Activated T-helper 2 cell treated with anti-CD3 and anti-CD28 coated beads, Interferon-gamma antibody, Interleukin-2, Interleukin-4, amounts not matched to agents 10 μg/mL and 5 μg/mL and 100 μg/mL, durations not matched to agents 14 hours and 24 hours and 36 hours (primary cell): ENCODE measurements at regions not wholly inside any gene's neighbourhood (a gene's known extent, or its start where the extent isn't known, plus 50 kb on each side); places are given as distances from the start of the nearest gene placed in this dataset.
"Not testable (repeated sequence)": the region's sequence is repeated elsewhere in the genome, so short reads cannot be mapped to it uniquely, and the experiment has no call there.

ENCODE experiments used
- DNase-seq: peaks from one replicate; pipeline ENCODE4 v3.0.0; 2021; ENCODE audit warnings: low spot score
- H3K27ac Mint-ChIP-seq: one replicate; pipeline ENCODE4 v1.8.0; 2021; ENCODE audit warnings: mixed read lengths
- H3K27me3 Mint-ChIP-seq: one replicate; pipeline ENCODE4 v1.8.0; 2021; ENCODE audit warnings: low read depth, mixed read lengths
- H3K36me3 Mint-ChIP-seq: one replicate; pipeline ENCODE4 v1.8.0; 2021; ENCODE audit warnings: low read depth, mixed read lengths
- H3K4me1 Mint-ChIP-seq: one replicate; pipeline ENCODE4 v1.8.0; 2021; ENCODE audit warnings: low read depth, mixed read lengths
- H3K4me3 Mint-ChIP-seq: one replicate; pipeline ENCODE4 v1.8.0; 2021; ENCODE audit warnings: low read depth, mild to moderate bottlenecking, moderate library complexity, mixed read lengths
- H3K9me3 Mint-ChIP-seq: one replicate; pipeline ENCODE4 v1.8.0; 2021; ENCODE audit warnings: mixed read lengths
- intact Hi-C: fragments of 100-400 bp; cut with micrococcal nuclease; formaldehyde crosslinking; loops from one replicate; pipeline ENCODE4 v1.15.1; 2023

GRCh38 chr13:106095919-106096318 is 439.5 kb downstream of the EFNB2 start:
- H3K4me1 Mint-ChIP-seq: no peaks in the 10 kb centered on the region
- no peaks in the 10 kb centered on the region for H3K36me3 Mint-ChIP-seq
- H3K27ac Mint-ChIP-seq: no peak overlapping the region

GRCh38 chr13:106095406-106095805 is 440.1 kb downstream of the EFNB2 start:
- H3K4me1 Mint-ChIP-seq: no peaks in the 10 kb centered on the region

More at GRCh38 chr13:106095919-106096318, 439.5 kb downstream of the EFNB2 start:
- no peak overlapping the region for H3K4me3 Mint-ChIP-seq
- H3K9me3 Mint-ChIP-seq: no peaks in the 10 kb centered on the region
- intact Hi-C loops: no loop called here
- DNase-seq: no peak
- no peaks in the 10 kb centered on the region for H3K27me3 Mint-ChIP-seq

GRCh38 chr13:106090001-106090400 is 445.5 kb downstream of the EFNB2 start:
- no peaks in the 10 kb centered on the region for H3K4me1 Mint-ChIP-seq
- DNase-seq: no peak
- no peaks in the 10 kb centered on the region for H3K9me3 Mint-ChIP-seq
- H3K27ac Mint-ChIP-seq: no peak overlapping the region
- intact Hi-C loops: no loop called here
- H3K27me3 Mint-ChIP-seq: no peaks in the 10 kb centered on the region
- H3K36me3 Mint-ChIP-seq: no peaks in the 10 kb centered on the region
- H3K4me3 Mint-ChIP-seq: no peak overlapping the region

More at GRCh38 chr13:106095406-106095805, 440.1 kb downstream of the EFNB2 start:
- Mint-ChIP-seq H3K36me3 (no peaks in the 10 kb centered on the region), H3K27me3 (no peaks in the 10 kb centered on the region), H3K4me3 (no peak overlapping the region), H3K27ac (no peak overlapping the region), H3K9me3 (no peaks in the 10 kb centered on the region)
- DNase-seq: no peak
- intact Hi-C loops: no loop called here

GRCh38 chr13:106089261-106089980 is 446.0 kb downstream of the EFNB2 start:
- Mint-ChIP-seq H3K27ac (no peak overlapping the region), H3K4me1 (no peaks in the 10 kb centered on the region), H3K4me3 (no peak overlapping the region), H3K9me3 (no peaks in the 10 kb centered on the region), H3K36me3 (no peaks in the 10 kb centered on the region), H3K27me3 (no peaks in the 10 kb centered on the region)
- no peak for DNase-seq
- intact Hi-C loops: no loop called here

- intact Hi-C loops: no loop called here
- Mint-ChIP-seq H3K27ac (no peak overlapping the region), H3K36me3 (no peaks in the 10 kb centered on the region), H3K27me3 (no peaks in the 10 kb centered on the region), H3K9me3 (no peaks in the 10 kb centered on the region), H3K4me3 (no peak overlapping the region), H3K4me1 (no peaks in the 10 kb centered on the region)
- DNase-seq: no peak
Observed at GRCh38 chr13:106088085-106088484, 447.4 kb downstream of the EFNB2 start.

- Mint-ChIP-seq H3K9me3 (no peaks in the 10 kb centered on the region), H3K4me1 (no peaks in the 10 kb centered on the region), H3K27ac (no peak overlapping the region), H3K4me3 (no peak overlapping the region), H3K27me3 (no peaks in the 10 kb centered on the region), H3K36me3 (no peaks in the 10 kb centered on the region)
- intact Hi-C loops: no loop called here
- DNase-seq: no peak
Observed at GRCh38 chr13:106087201-106087600, 448.3 kb downstream of the EFNB2 start.

GRCh38 chr13:106083620-106084350 is 451.7 kb downstream of the EFNB2 start:
- DNase-seq: no peak
- Mint-ChIP-seq H3K27ac (no peak overlapping the region), H3K36me3 (no peaks in the 10 kb centered on the region), H3K9me3 (no peaks in the 10 kb centered on the region), H3K4me3 (no peak overlapping the region), H3K4me1 (no peaks in the 10 kb centered on the region), H3K27me3 (no peaks in the 10 kb centered on the region)
- intact Hi-C loops: loop anchor here (5.0 kb wide), 1 partner anchor 454 kb away; the partner anchor contains the start of gene EFNB2

- H3K9me3 Mint-ChIP-seq, H3K27ac Mint-ChIP-seq, H3K4me1 Mint-ChIP-seq, H3K27me3 Mint-ChIP-seq, H3K4me3 Mint-ChIP-seq, DNase-seq, H3K36me3 Mint-ChIP-seq: not testable (repeated sequence)
- intact Hi-C loops: loop anchor here (5.0 kb wide), 1 partner anchor 456 kb away; the partner anchor contains the start of gene EFNB2
Observed at GRCh38 chr13:106081221-106081620, 454.2 kb downstream of the EFNB2 start.

- no peaks in the 10 kb centered on the region for H3K4me1 Mint-ChIP-seq
- no peaks in the 10 kb centered on the region for H3K27me3 Mint-ChIP-seq
- no peak overlapping the region for H3K4me3 Mint-ChIP-seq
- H3K27ac Mint-ChIP-seq: no peak overlapping the region
- no peaks in the 10 kb centered on the region for H3K36me3 Mint-ChIP-seq
- H3K9me3 Mint-ChIP-seq: no peaks in the 10 kb centered on the region
- intact Hi-C loops: no loop called here
- DNase-seq: no peak
Observed at GRCh38 chr13:106078191-106078590, 457.3 kb downstream of the EFNB2 start.

- Mint-ChIP-seq H3K27ac (no peak overlapping the region), H3K4me1 (no peaks in the 10 kb centered on the region), H3K4me3 (no peak overlapping the region), H3K27me3 (no peaks in the 10 kb centered on the region), H3K9me3 (no peaks in the 10 kb centered on the region), H3K36me3 (no peaks in the 10 kb centered on the region)
- no peak for DNase-seq
- intact Hi-C loops: no loop called here
Observed at GRCh38 chr13:106077017-106077416, 458.4 kb downstream of the EFNB2 start.

- Mint-ChIP-seq H3K4me1 (no peaks in the 10 kb centered on the region), H3K27ac (no peak overlapping the region), H3K4me3 (no peak overlapping the region), H3K36me3 (no peaks in the 10 kb centered on the region), H3K9me3 (no peaks in the 10 kb centered on the region), H3K27me3 (no peaks in the 10 kb centered on the region)
- intact Hi-C loops: no loop called here
- DNase-seq: no peak
Observed at GRCh38 chr13:106072014-106072413, 463.4 kb downstream of the EFNB2 start.

- no peak for DNase-seq
- Mint-ChIP-seq H3K36me3 (no peaks in the 10 kb centered on the region), H3K27ac (no peak overlapping the region), H3K27me3 (no peaks in the 10 kb centered on the region), H3K9me3 (no peaks in the 10 kb centered on the region), H3K4me3 (no peak overlapping the region), H3K4me1 (no peaks in the 10 kb centered on the region)
- intact Hi-C loops: no loop called here
Observed at GRCh38 chr13:106063591-106064313, 471.7 kb downstream of the EFNB2 start.

GRCh38 chr13:106061781-106062180 is 473.7 kb downstream of the EFNB2 start:
- DNase-seq: no peak
- no peaks in the 10 kb centered on the region for H3K27me3 Mint-ChIP-seq
- H3K9me3 Mint-ChIP-seq: no peaks in the 10 kb centered on the region
- intact Hi-C loops: no loop called here
- H3K36me3 Mint-ChIP-seq: no peaks in the 10 kb centered on the region
- H3K4me1 Mint-ChIP-seq: no peaks in the 10 kb centered on the region
- no peak overlapping the region for H3K4me3 Mint-ChIP-seq
- no peak overlapping the region for H3K27ac Mint-ChIP-seq
